Progenitor cell of endocrine pancreas (in vitro differentiated cells): ENCODE measurements at regions not wholly inside any gene's neighbourhood (a gene's known extent, or its start where the extent isn't known, plus 50 kb on each side); places are given as distances from the start of the nearest gene placed in this dataset.

Experiments used
- DNase-seq: peaks from one replicate; pipeline ENCODE4 v3.0.0; 2021; ENCODE audit warnings: low spot score; ENCODE audit not compliant: unreplicated experiment
- H3K27ac Mint-ChIP-seq: 2 replicates; pipeline ENCODE4 v1.8.0; 2021; ENCODE audit warnings: mild to moderate bottlenecking, moderate library complexity, mixed read lengths
- H3K27me3 Mint-ChIP-seq: 2 replicates; pipeline ENCODE4 v1.8.0; 2021; ENCODE audit warnings: mixed read lengths
- H3K36me3 Mint-ChIP-seq: 2 replicates; pipeline ENCODE4 v1.8.0; 2022; ENCODE audit warnings: mixed read lengths; ENCODE audit not compliant: insufficient read depth
- H3K4me1 Mint-ChIP-seq: 2 replicates; pipeline ENCODE4 v1.8.0; 2021; ENCODE audit warnings: low read depth, mixed read lengths
- H3K4me3 Mint-ChIP-seq: 2 replicates; pipeline ENCODE4 v1.8.0; 2021; ENCODE audit warnings: low read depth, mild to moderate bottlenecking, moderate library complexity, mixed read lengths
- H3K9me3 Mint-ChIP-seq: 2 replicates; pipeline ENCODE4 v1.8.0; 2021; ENCODE audit warnings: low read depth, mixed read lengths
- CTCF ChIP-seq: fragments of 200-600 bp; sonication (generic); IDR thresholded peaks from one replicate; pipeline ENCODE4 v1.5.0; 2021; ENCODE audit warnings: antibody characterized with exemption, mild to moderate bottlenecking; ENCODE audit not compliant: unreplicated experiment

DNA sequence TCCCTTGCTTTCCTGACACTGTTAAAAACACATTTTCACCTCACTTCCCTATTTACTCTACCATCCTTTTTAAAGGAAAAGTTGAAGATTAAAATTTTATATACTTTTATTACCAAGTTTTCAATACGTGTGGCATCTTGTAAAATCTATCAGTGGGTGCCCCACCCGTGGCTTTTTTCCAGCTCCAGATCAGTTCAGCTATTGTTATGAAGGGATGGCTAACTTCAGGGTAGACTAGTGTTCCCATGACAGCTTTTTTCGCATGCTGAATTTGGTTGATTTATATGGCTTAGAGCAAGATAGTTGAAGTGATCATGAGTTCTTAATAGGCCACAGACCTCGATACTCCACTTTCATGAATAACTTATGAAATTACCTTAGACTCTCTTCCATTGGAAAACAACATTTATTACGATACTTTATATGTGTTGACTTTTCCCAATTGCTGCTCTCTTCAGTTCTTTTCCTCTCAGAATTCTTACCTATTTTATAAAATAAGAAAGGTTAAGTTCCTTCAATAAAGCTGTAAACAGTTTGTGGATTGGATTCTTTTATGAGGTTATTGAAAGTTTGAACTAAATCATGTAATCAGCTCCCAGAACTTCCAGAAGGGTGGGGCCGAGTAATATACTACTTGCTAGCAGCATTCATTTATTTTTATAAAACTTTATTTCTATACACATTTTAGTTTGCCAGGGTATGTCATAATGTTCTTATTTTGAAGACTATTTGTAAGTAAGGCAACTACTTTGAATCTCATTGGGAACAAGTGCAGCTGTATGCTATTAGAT lies 680.9 kb downstream of the SATB2 start:
- Mint-ChIP-seq H3K9me3 (no peaks in the 10 kb centered on the region), H3K27ac (no peak overlapping the region)

GRCh38 chr2:198775737-198776136 lies 682.0 kb downstream of the SATB2 start:
- Mint-ChIP-seq H3K4me1 (no peaks in the 10 kb centered on the region), H3K4me3 (no peak overlapping the region), H3K27me3 (peaks cover 5% of the 10 kb centered on the region), H3K9me3 (no peaks in the 10 kb centered on the region), H3K27ac (no peak overlapping the region), H3K36me3 (no peaks in the 10 kb centered on the region)
- DNase-seq: no peak
- no peak for TF ChIP-seq CTCF

More for the DNA sequence above, 680.9 kb downstream of the SATB2 start:
- Mint-ChIP-seq H3K36me3 (no peaks in the 10 kb centered on the region), H3K4me1 (no peaks in the 10 kb centered on the region), H3K4me3 (no peak overlapping the region), H3K27me3 (peaks cover 5% of the 10 kb centered on the region)
- no peak for TF ChIP-seq CTCF
- DNase-seq: no peak

GRCh38 chr2:198774576-198774975 lies 683.2 kb downstream of the SATB2 start:
- H3K4me1 Mint-ChIP-seq: no peaks in the 10 kb centered on the region
- no peak for TF ChIP-seq CTCF
- no peaks in the 10 kb centered on the region for H3K9me3 Mint-ChIP-seq
- H3K27me3 Mint-ChIP-seq: peaks cover 5% of the 10 kb centered on the region
- H3K4me3 Mint-ChIP-seq: no peak overlapping the region
- H3K27ac Mint-ChIP-seq: no peak overlapping the region
- no peaks in the 10 kb centered on the region for H3K36me3 Mint-ChIP-seq
- DNase-seq: no peak

- Mint-ChIP-seq H3K27ac (no peak overlapping the region), H3K27me3 (no peaks in the 10 kb centered on the region), H3K4me3 (no peak overlapping the region), H3K4me1 (no peaks in the 10 kb centered on the region), H3K9me3 (no peaks in the 10 kb centered on the region), H3K36me3 (no peaks in the 10 kb centered on the region)
- no peak for TF ChIP-seq CTCF
- DNase-seq: no peak
Observed at GRCh38 chr2:198767694-198768093, 690.0 kb downstream of the SATB2 start.

- no peak overlapping the region for H3K27ac Mint-ChIP-seq
- no peaks in the 10 kb centered on the region for H3K4me1 Mint-ChIP-seq
- H3K9me3 Mint-ChIP-seq: no peaks in the 10 kb centered on the region
- no peak for DNase-seq
- H3K4me3 Mint-ChIP-seq: no peak overlapping the region
- no peaks in the 10 kb centered on the region for H3K27me3 Mint-ChIP-seq
- no peak for TF ChIP-seq CTCF
- H3K36me3 Mint-ChIP-seq: no peaks in the 10 kb centered on the region
Observed at GRCh38 chr2:198763793-198764192, 693.9 kb downstream of the SATB2 start.
